NT2/D1 (cell line): ENCODE measurements at regions not wholly inside any gene's neighbourhood (a gene's known extent, or its start where the extent isn't known, plus 50 kb on each side); places are given as distances from the start of the nearest gene placed in this dataset.

Source experiments
- YY1 ChIP-seq: IDR thresholded peaks from 2 replicates; pipeline ENCODE4 v1.6.1; 2011; ENCODE audit not compliant: insufficient read length, insufficient read depth
- ZNF274 ChIP-seq: IDR thresholded peaks from 2 replicates; pipeline ENCODE4 v1.6.1; 2011; ENCODE audit warnings: mild to moderate bottlenecking, low read depth, low read length

DNA sequence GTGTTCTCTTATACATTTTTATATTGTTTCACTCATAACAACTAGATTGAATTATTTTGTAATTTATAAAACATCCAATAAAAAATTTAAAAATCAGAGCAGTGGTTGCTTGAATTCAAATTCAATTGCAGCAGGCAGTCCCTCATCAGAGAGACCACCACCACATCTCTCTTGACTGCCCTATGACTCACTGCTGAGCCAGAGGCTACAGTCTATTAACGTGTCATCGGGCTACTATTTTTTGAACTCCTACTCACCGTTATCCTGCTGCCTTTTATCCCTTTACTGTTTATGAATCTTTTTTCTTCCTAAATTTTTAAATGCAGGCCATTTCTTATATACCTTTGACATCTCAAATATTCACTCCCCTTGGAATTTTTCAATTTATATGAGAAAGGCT lies 144.7 kb downstream of the BARHL2 start:
- no peak for TF ChIP-seq ZNF274
- no peak for TF ChIP-seq YY1
